Stomach (tissue), 8 donors: ENCODE measurements at regions not wholly inside any gene's neighbourhood (a gene's known extent, or its start where the extent isn't known, plus 50 kb on each side); places are given as distances from the start of the nearest gene placed in this dataset.

ENCODE experiments used
- DNase-seq, 2 donors: peaks; one replicate each; pipeline versions ENCODE4 v3.0.0 to v3.0.0-alpha.2; 2013 to 2019
- H3K27ac ChIP-seq, 5 donors: fragments of 200-600 bp in 4 of 5; sonication (generic) in 4 of 5; one replicate each; pipeline ENCODE4 v1.5.1; 2013 to 2019; ENCODE audit warnings: mild to moderate bottlenecking in 1 of 5, moderate library complexity in 1 of 5
- H3K27me3 ChIP-seq, 3 donors: fragments of 200-600 bp; sonication (generic); one replicate each; pipeline ENCODE4 v1.5.1; 2017 to 2019; ENCODE audit warnings: mixed run types in 1 of 3
- H3K36me3 ChIP-seq, 4 donors: fragments of 200-600 bp; sonication (generic); 1 replicate in 3 of 4; 2 replicates in 1 of 4; pipeline ENCODE4 v1.5.1; 2016 to 2019
- H3K4me1 ChIP-seq, 4 donors: fragments of 200-600 bp; sonication (generic); one replicate each; pipeline ENCODE4 v1.5.1; 2016 to 2019
- H3K4me3 ChIP-seq, 4 donors: fragments of 200-600 bp; sonication (generic) in 3 of 4; one replicate each; pipeline ENCODE4 v1.5.1; 2016 to 2019; ENCODE audit warnings: mild to moderate bottlenecking in 1 of 4
- H3K9me3 ChIP-seq, 4 donors: fragments of 200-600 bp; sonication (generic); one replicate each; pipeline ENCODE4 v1.5.1; 2016 to 2019
- EP300 ChIP-seq: sonication (generic); formaldehyde crosslinking; IDR thresholded peaks from one replicate; pipeline ENCODE4 v1.6.1; 2017; ENCODE audit warnings: antibody characterized with exemption
- POLR2A ChIP-seq, 4 donors: fragments of 450-650 bp; IDR thresholded peaks; one replicate each; pipeline ENCODE4 v1.6.1; 2016; ENCODE audit warnings: antibody characterized with exemption in 4 of 4, control low read depth in 2 of 4, mild to moderate bottlenecking in 1 of 4, moderate library complexity in 1 of 4
- POLR2AphosphoS5 ChIP-seq, 3 donors: sonication (generic); formaldehyde crosslinking; IDR thresholded peaks; one replicate each; pipeline ENCODE4 v1.6.1; 2016; ENCODE audit warnings: antibody characterized with exemption in 3 of 3
- WGBS, 5 donors: extraction: QIAGEN DNeasy Blood & Tissue Kit in 3 of 5; methylation state at CpG; one replicate each; pipeline versions ENCODE4 v1.1.5 to v1.1.7; 2013 to 2018; 5-methylcytosine and 5-hydroxymethylcytosine counted together
- intact Hi-C: fragments of 100-400 bp; cut with DNase I; formaldehyde crosslinking; loops from one replicate; pipeline ENCODE4 v1.15.1; 2023; ENCODE audit warnings: low total_unique reads
- TF ChIP-seq, protein P1 (sequence below), 7 experiments: fragments of 450-650 bp in 4 of 7; fragments of 200-600 bp in 3 of 7; sonication (generic) in 3 of 7; IDR thresholded peaks; one replicate each; pipeline ENCODE4 v1.5.1; 2016 to 2019; ENCODE audit warnings: antibody characterized with exemption in 7 of 7, control low read depth in 2 of 7, mild to moderate bottlenecking in 1 of 7
- donor health status: healthy with polysubstance abuse.
- donor health status: Bipolar disorder and iron deficiency.
- donor health status: healthy.

DNA sequence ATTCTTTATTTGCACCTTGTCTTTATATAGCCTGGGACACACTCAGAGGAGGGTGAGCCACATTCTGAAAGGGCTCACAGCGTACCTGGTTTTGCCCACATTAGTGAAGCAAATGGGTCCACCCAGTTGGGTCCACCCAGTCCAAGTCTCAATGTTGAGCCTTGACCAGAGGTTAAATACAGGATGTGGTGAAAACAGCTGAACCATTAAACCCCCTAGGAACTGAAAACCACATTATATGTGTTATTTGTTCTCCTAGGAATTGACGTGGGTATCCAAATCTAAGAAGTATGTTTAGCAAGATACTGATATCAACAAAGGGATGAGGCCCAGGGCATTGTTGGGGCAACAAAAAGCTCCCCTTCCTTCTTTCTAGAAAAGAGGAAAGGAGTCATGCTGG, 83.8 kb downstream of the SETD4 start:
- Histone ChIP-seq H3K4me3 (no peak overlapping the region), H3K27me3 (no peaks in the 10 kb centered on the region), H3K4me1 (peaks cover 0 to 12% (median 0%) of the 10 kb centered on the region in 4 donors), H3K36me3 (no peaks in the 10 kb centered on the region), H3K9me3 (no peaks in the 10 kb centered on the region), H3K27ac (no peak overlapping the region)
- no peak for TF ChIP-seq POLR2A (IDR thresholded peaks at IDR 0.05)
- no peak for TF ChIP-seq EP300
- TF ChIP-seq, protein P1, sequence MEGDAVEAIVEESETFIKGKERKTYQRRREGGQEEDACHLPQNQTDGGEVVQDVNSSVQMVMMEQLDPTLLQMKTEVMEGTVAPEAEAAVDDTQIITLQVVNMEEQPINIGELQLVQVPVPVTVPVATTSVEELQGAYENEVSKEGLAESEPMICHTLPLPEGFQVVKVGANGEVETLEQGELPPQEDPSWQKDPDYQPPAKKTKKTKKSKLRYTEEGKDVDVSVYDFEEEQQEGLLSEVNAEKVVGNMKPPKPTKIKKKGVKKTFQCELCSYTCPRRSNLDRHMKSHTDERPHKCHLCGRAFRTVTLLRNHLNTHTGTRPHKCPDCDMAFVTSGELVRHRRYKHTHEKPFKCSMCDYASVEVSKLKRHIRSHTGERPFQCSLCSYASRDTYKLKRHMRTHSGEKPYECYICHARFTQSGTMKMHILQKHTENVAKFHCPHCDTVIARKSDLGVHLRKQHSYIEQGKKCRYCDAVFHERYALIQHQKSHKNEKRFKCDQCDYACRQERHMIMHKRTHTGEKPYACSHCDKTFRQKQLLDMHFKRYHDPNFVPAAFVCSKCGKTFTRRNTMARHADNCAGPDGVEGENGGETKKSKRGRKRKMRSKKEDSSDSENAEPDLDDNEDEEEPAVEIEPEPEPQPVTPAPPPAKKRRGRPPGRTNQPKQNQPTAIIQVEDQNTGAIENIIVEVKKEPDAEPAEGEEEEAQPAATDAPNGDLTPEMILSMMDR (IDR thresholded peaks at IDR 0.05) = no peak
- no peak for TF ChIP-seq POLR2AphosphoS5 (IDR thresholded peaks at IDR 0.05)
- WGBS, 5 donors = 64 to 80% (median 73%) methylated on average over 2 of the region's 2 CpGs
- intact Hi-C loops = no loop called here
- DNase-seq = no peak

DNA sequence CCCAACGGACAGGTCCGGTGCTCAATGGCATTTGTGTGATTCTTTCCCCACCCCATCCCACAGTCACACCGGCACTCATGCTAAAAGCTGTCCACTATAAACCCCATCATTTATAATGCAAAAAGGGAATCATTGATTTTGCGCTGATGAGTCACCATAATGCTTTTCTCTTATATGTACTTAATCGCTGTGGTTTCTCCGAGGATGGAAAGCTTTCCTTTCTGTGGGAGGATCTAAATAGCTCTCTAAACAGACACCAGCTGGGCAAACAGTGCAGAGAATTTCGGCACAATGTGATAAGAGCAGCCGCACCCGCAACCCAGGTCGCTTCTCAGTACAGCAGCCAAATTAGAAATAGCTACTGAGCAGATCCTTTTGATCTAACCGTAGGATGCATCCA, 85.6 kb downstream of the SETD4 start:
- Histone ChIP-seq H3K4me3 (no peak overlapping the region), H3K4me1 (peaks cover 0 to 6% (median 0%) of the 10 kb centered on the region in 4 donors), H3K9me3 (no peaks in the 10 kb centered on the region), H3K36me3 (no peaks in the 10 kb centered on the region), H3K27ac (no peak overlapping the region), H3K27me3 (no peaks in the 10 kb centered on the region)
- WGBS, 5 donors = 33 to 50% (median 39%) methylated on average over 11 of the region's 11 CpGs
- no peak for TF ChIP-seq POLR2A (IDR thresholded peaks at IDR 0.05)
- TF ChIP-seq, protein P1 (IDR thresholded peaks at IDR 0.05) = no peak
- TF ChIP-seq EP300 = no peak
- no peak for TF ChIP-seq POLR2AphosphoS5 (IDR thresholded peaks at IDR 0.05)
- peak in 1 of 2 donors; percentile 42 for DNase-seq
- intact Hi-C loops = no loop called here

DNA sequence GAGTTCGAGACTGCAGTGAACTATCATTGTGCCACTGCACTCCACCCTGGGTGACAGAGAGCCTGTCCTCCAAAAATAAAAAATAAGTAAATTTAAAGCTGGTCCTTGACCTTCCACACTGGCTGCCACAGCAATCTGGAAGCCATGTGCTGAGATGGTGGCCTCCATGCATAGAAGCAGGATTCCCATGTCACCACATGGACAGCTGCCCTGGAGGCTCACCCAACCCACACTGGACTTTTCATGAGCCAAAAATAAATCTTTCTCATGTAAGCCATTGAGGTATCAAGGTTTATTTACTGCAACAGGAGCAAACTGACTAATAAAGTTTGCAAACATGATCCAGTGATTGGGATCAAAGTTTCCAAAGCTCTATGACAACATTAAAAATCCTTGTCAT, 88.5 kb downstream of the SETD4 start:
- H3K27ac ChIP-seq = no peak overlapping the region
- no peak for TF ChIP-seq POLR2AphosphoS5 (IDR thresholded peaks at IDR 0.05)
- DNase-seq = no peak
- H3K36me3 ChIP-seq = no peaks in the 10 kb centered on the region
- intact Hi-C loops = no loop called here
- H3K4me3 ChIP-seq = no peak overlapping the region
- no peaks in the 10 kb centered on the region for H3K27me3 ChIP-seq
- peaks cover 0 to 6% (median 0%) of the 10 kb centered on the region in 4 donors for H3K4me1 ChIP-seq
- no peaks in the 10 kb centered on the region for H3K9me3 ChIP-seq
- 88 to 100% (median 94%) methylated on average over 1 of the region's 1 CpG for WGBS, 5 donors

DNA sequence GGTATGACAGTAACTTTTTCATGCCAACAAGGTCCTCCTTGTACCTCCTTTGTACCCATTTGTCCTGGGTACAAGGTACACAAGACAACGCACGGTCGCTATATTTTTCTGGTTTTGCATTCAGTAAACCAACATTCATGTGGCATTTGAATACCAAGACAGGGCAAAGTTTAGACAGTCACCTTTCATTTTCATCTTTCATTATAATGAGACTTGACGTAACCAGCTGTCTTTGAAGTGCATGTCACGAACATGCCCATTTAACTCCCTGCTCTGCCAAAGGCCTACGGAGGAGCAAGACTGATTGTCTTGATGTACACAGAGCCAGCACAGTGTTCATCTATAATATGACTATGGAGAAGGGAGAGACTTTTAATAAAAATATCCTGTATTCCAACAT, 91.0 kb downstream of the SETD4 start:
- TF ChIP-seq, protein P1 (IDR thresholded peaks at IDR 0.05) = no peak
- no peak for TF ChIP-seq POLR2A (IDR thresholded peaks at IDR 0.05)
- no peak for TF ChIP-seq POLR2AphosphoS5 (IDR thresholded peaks at IDR 0.05)
- no peak for TF ChIP-seq EP300
- Histone ChIP-seq H3K4me1 (peaks cover 0 to 8% (median 0%) of the 10 kb centered on the region in 4 donors), H3K9me3 (no peaks in the 10 kb centered on the region), H3K36me3 (no peaks in the 10 kb centered on the region), H3K27ac (no peak overlapping the region), H3K4me3 (no peak overlapping the region), H3K27me3 (no peaks in the 10 kb centered on the region)
- WGBS, 5 donors = 52 to 95% (median 94%) methylated on average over 6 of the region's 6 CpGs
- DNase-seq = no peak
- intact Hi-C loops = no loop called here

DNA sequence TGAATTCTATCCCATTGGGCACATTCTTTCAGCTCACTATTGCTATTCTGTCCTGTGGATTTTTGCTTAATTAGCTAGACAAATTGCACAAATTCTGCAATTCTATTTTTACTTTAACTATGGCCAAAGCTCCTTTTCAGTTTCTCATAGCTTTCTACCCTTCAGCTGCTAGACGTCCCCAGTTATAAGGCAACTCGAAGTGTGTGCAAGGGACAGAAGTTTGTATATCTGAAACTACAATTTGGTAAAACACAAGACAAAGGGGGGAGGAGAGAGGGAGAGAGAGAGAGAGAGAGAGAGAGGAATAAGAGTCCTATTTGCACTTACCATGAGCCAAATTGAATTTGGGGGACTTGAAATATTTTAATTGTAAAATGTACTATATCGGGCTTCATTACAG, 91.8 kb downstream of the SETD4 start:
- WGBS, 5 donors = 84 to 93% (median 89%) methylated on average over 3 of the region's 3 CpGs

More for the DNA sequence above, 91.8 kb downstream of the SETD4 start:
- H3K4me3 ChIP-seq = no peak overlapping the region
- TF ChIP-seq EP300 = no peak
- TF ChIP-seq POLR2A (IDR thresholded peaks at IDR 0.05) = no peak
- TF ChIP-seq POLR2AphosphoS5 (IDR thresholded peaks at IDR 0.05) = no peak
- TF ChIP-seq, protein P1 (IDR thresholded peaks at IDR 0.05) = no peak
- no peaks in the 10 kb centered on the region for H3K36me3 ChIP-seq
- no peaks in the 10 kb centered on the region for H3K27me3 ChIP-seq
- no peak overlapping the region for H3K27ac ChIP-seq
- DNase-seq = no peak
- intact Hi-C loops = no loop called here
- peaks cover 0 to 8% (median 0%) of the 10 kb centered on the region in 4 donors for H3K4me1 ChIP-seq
- H3K9me3 ChIP-seq = no peaks in the 10 kb centered on the region
